ENCODE measurements at regions not wholly inside any gene's neighbourhood (a gene's known extent, or its start where the extent isn't known, plus 50 kb on each side); places are given as distances from the start of the nearest gene placed in this dataset.

DNA sequence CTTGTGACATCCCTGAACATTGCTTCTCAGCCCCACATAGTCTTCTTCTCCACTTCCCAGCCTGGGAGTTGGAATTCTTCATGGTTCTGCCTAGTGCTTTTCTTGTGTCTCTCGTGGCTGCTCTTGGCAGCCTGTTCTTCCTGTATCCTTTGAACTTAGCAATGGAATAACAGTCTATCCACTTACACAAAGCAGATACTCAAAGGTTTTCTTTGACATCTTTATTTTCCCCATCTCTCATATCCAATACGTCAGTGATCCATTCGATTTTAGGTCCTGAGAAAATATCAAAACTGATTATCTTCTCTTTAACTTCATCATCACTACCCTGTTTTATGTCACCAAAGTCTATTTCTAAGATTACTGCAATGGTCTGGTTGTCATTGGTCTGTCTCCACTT, 1091.2 kb upstream of the PIK3C3 start:
- TF ChIP-seq CTCF (conservative IDR thresholded peaks at IDR 0.05; ENCODE audit: low read depth in 2 of 2), result no peak
- no peak for TF ChIP-seq ZNF114 (CRISPR knock-in tag; IDR thresholded peaks at IDR 0.05)
- TF ChIP-seq, protein P1, sequence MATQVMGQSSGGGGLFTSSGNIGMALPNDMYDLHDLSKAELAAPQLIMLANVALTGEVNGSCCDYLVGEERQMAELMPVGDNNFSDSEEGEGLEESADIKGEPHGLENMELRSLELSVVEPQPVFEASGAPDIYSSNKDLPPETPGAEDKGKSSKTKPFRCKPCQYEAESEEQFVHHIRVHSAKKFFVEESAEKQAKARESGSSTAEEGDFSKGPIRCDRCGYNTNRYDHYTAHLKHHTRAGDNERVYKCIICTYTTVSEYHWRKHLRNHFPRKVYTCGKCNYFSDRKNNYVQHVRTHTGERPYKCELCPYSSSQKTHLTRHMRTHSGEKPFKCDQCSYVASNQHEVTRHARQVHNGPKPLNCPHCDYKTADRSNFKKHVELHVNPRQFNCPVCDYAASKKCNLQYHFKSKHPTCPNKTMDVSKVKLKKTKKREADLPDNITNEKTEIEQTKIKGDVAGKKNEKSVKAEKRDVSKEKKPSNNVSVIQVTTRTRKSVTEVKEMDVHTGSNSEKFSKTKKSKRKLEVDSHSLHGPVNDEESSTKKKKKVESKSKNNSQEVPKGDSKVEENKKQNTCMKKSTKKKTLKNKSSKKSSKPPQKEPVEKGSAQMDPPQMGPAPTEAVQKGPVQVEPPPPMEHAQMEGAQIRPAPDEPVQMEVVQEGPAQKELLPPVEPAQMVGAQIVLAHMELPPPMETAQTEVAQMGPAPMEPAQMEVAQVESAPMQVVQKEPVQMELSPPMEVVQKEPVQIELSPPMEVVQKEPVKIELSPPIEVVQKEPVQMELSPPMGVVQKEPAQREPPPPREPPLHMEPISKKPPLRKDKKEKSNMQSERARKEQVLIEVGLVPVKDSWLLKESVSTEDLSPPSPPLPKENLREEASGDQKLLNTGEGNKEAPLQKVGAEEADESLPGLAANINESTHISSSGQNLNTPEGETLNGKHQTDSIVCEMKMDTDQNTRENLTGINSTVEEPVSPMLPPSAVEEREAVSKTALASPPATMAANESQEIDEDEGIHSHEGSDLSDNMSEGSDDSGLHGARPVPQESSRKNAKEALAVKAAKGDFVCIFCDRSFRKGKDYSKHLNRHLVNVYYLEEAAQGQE (IDR thresholded peaks at IDR 0.05; ENCODE audit: unreplicated experiment), result no peak
- TF ChIP-seq EZH2phosphoT487 (IDR thresholded peaks at IDR 0.05; ENCODE audit: unreplicated experiment), result no peak
- no peak for TF ChIP-seq STAT1 (IDR thresholded peaks at IDR 0.05; ENCODE audit: unreplicated experiment)
- no peak for TF ChIP-seq ETS1 (IDR thresholded peaks at IDR 0.05)
- TF ChIP-seq JUNB (IDR thresholded peaks at IDR 0.05; ENCODE audit: unreplicated experiment), result no peak
- no peak for TF ChIP-seq EZH2 (IDR thresholded peaks at IDR 0.05; ENCODE audit: low read depth, unreplicated experiment)
- no peak for TF ChIP-seq POLR2AphosphoS5 (IDR thresholded peaks at IDR 0.05; ENCODE audit: low read depth)

All from GM23338 (cell line).